HG02884 (cell line): ENCODE measurements at regions not wholly inside any gene's neighbourhood (a gene's known extent, or its start where the extent isn't known, plus 50 kb on each side); places are given as distances from the start of the nearest gene placed in this dataset.

Experiments used
- ATAC-seq: cut with Tn5 transposase; IDR thresholded peaks from one replicate; pipeline ENCODE4 v1.9.1; 2021; ENCODE audit warnings: mild to moderate bottlenecking, moderate library complexity; ENCODE audit not compliant: unreplicated experiment

DNA sequence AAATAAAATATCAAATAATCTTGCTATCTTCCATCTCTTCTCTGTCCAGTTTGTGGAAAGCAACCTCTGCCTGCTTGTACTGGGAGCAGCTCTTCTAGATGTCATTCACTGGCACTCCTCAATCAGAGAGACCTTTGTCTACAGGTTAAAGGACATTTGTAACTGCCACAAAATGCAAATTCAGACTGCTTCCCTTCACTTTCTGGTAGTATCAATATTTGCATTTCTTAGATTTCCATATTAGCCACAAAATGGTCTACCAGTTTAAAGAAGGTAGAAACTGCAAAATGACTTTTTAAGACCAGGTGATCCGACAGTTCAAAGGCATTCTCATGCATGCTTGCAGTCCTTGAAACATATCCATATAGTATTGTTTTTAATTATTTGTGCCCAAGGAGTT, 51.7 kb upstream of the RCN1 start:
- ATAC-seq, result no peak

DNA sequence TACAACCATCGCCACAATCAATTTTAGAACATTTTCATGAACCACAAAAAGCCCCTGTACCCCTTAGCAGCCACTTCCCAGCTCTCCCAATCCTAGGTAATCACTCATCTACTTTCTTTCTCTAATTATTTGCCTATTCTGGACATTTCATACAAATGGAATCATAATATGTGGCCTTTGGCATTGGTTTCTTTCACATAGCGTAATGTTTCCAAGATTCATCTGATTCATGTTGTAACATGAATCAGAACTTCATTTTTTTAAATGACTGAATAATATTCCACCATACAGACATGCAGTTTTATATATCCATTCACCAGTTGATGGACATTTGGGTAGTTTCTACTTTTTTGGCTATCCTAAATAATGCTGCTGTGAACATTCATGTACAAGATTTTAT, 56.2 kb upstream of the RCN1 start:
- no peak for ATAC-seq

DNA sequence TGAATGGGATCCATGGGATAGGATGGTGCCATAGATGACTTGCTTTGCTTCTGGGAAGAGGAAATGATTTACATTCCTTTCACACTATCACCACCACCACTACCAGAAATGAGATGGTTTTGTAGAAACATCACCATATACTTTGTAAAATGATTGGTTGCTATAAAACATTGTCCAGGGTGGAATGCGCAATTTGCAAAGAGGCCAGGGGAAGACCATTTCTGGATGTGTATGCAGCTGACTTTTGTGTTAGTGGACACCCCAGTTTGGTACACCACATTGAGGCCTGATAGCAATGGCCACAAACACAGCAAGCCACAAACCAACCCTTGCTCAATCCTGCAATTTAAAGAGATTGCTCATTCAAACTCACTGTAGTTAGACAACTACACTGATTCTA, 56.7 kb upstream of the RCN1 start:
- no peak for ATAC-seq

DNA sequence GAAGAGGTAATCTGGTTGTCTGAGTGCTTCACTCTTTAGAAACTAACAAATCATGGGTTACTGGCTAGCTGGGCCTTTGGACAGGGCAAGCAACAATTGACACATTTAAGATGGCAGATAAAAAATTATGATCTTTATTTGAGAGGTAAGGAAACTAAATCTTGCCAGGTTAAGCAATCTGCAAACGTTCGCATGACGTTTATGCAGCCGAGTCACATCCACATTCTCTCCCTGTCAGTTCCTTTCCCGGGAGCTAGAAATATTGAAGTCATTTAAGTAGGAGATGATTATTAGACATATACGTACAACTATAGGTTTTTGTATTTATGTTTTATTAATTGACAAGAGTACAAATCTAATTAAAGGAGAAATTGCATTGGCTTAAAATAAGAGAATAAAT, 57.4 kb upstream of the RCN1 start:
- no peak for ATAC-seq

DNA sequence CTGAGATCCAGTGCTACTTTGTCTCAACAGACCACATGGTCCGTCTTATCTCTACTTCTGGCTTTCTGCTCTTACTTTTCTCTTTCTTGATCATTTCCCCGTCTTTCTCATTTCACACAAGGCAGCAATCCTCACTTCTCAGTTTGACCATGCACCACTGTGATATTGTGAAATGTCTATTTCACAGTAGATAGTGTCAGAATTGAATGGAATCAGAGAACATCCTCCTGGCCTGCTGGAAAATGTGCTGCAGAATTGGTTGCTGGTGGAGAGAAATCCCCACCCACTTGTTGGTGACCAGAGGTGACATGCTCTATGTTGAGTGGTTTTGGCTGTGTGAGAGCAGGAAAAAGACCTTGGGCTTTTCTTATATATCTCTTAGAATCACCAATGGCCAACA, 57.8 kb upstream of the RCN1 start:
- peak; percentile 45 for ATAC-seq

DNA sequence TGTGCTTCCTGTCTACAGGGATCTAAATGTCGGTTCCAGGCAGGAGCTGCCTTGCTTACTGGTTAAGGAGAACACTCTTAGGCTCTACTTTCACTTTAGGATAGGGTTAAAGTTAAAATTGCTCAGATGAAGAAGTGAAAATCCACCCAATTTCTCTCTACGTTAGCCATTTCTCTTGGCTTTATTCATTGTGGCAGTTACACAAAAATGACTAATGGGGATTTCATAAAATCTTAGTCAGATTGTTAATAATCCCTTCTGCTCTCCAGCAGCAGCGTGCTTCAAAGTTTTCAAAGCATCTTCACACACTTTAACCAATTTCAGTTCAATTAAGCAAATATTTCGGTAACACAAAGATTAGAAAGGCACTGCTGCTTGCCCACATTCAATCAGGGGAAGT, 58.4 kb upstream of the RCN1 start:
- ATAC-seq, result peak; percentile 56

DNA sequence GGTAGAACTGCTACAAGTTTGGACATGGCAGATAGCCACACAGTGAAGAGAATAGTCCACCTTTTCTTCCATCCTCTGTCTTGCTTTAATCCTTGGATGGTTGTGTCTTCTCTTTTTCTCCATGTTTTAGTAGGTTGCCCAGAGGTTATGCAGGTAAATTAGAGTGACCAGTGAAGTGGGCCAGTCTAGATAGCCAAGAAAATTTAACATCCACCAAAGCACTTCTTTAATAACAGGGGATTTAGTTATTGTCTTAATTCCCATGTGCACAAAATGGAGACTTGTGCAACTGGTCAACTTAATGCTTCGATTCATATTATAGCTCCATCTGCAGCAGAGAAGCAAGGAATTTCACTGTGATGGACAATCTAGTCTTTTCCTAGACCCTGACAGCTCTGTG, 58.8 kb upstream of the RCN1 start:
- no peak for ATAC-seq

DNA sequence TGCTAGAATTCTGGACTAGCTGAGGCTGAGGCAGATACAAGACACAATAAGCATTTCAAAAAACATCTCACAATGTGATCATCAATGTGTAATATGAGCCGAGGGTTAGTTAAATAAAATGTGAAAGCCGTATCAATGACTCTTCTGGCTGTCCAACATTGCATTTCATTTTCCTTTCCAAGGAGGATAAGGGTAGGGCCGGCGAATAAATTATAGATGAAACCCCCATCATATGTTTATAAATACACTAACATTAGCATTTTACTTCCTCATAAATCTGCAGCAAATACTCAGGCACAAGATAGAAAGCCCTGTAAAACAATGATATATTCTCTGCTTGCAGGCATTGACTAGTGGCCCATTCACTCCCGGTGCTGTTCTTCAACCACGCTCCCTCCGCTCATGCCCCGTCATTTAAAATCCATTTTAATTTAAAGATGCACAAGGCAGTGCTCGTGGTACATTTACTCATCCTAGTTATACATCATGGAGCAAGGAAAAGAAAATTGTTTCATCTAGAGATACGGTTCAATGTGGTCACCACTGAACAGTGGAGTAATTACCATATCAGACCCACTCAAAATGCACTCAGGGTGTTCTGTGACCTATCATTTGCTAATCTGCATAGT, 59.9 kb upstream of the RCN1 start:
- ATAC-seq, result no peak

DNA sequence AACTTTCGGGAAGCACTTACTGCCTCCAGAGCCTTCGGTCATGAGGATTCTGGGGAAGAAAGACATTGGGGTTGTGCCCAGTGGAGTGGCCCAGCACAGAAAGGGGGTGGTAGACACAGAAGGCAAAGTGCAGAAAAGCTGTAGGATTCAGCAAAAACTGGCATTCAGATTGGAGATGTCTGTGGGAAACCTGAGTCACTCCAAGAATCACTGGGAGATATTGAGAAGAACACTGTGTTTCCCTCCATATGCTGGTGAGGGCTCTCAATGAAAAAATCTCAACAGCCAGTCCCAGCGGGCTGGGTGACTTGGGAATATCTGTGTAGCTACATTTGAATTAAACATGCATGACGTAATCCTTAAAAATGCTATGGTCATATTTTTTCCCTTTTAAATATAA, 61.2 kb upstream of the RCN1 start:
- no peak for ATAC-seq

DNA sequence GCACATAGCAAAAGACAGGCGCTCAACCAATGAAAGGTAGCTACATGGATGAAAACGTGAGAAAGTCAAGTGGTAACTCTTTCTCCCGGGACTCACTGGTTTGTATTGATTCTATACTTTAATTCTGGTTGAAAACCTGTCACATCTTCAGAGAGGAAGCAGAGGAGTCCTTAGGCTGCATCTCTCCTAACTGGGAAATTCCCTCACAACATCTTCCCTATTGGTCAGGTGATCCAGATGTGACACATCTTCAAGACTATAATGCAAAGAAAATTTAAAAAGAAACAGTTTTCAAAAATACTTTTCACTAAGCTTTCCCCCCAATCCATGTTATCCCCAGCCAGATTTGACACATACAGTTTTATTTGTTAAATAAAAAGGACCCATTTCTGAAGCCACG, 62.7 kb upstream of the RCN1 start:
- no peak for ATAC-seq

DNA sequence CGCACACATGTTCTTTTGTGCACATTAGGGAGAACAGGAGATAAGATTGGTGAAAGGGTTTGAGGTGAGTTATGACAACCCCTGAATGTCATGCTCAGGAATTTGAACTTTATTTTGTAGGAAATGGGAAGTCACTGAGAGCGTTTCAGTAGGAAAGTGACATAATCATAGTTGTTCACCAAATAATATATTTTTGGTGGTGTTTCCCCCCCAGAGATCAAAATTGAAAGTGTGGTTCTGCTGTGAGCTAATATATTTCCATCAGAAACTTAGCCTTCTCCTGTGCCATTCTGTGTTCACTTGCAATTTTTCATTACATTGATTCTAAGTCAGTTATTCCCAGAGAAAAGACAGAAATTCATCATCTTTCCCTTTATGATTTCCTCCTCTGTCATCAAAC, 64.1 kb upstream of the RCN1 start:
- ATAC-seq, result no peak

DNA sequence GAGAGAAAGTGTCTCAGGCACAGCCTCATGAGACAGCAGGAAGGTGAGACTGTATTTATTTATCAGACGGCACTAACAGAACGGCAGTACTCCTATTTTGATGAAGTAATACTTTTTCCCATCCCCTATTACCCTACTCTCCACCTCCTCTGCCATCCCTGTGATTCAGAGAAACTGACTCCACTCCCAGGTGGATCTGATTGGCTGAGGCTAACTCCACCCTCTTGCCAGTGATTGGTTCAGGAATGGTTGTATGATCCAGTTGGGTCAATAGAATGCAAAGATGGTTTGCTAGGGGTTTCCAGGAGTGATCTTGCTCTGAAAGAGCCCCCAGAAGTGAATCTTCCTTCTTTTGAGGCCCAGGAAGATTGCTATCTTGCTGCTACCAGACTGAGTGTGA, 65.9 kb upstream of the RCN1 start:
- no peak for ATAC-seq

DNA sequence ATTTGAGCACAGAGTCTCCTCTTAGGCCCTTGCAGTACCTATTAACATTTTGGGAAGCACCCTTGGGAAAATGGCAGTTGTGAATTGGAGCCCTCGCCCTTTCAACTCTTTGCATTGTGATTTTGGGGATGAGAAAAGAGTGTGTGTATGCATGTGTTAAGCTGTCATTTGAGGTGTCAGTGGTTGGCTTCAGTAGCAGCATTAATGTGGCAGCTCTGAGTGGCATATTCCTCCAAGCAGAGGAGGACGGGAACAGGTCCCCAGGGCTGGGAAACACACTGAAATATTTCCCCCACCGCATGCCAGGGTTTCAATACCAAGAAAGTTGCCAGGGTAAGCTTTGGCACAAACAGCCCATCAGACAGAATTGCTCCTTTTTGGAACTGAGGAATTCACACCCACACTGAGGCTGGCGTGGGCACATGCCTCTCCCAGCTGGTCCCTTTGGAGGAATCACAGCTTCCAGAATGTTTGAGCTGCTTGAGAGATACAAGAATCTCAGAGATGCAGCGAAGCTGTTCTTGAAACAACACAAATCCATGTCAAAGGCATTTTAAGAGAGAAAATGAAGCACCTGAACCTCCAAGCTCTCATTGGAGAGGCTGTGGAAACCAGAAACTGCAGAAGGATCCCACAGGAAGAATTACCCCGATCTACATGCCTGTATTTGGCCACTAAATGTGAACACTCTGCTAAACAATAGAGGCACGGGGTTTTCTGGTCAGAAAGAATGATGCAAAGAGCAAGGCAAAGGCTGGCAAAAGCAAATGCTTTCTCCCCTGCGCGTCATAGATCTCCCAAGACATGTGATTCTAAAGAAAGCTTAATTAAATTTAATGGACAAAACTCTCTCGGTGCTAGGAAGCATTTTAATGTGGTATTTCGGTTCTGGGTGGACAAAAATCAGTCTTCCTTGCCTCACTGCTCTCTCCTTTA, 67.2 kb upstream of the RCN1 start:
- ATAC-seq, result no peak

DNA sequence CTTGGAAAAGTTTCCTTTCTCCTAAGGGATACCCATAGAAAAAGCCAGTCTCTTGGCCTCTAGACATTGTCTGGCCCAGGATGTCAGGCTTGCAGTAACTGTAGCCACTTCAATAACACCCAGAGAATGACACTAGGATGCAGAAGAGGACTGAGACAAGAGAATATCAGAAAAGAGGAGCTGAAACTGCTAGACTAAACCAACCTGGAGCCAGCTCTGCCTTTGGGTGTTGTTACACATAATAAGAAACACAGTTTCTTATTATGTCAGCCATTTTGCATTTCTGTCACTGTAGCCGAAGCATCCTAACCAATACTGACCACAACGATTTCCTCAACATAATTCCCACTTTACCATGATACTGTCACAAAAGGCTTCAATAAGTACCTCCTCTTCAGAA, 72.2 kb upstream of the RCN1 start:
- ATAC-seq, result no peak

DNA sequence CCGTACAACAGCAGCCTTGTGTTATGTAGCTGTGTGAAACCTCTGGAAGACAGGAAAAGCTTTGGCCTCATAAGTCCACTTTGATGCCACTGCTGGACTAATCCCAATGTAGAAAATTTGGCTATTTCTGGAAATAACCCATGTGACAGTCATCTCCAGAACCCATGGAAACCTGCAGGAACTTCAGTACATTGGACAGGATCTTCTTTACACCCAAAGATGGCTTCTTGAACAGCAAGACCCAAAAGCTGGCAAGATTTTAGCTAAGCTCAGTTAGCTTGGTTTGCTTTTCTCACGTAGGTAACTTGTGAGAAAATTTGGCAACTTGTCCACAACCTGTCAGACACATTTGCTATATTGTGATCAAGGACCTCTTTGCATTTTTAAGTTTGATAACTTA, 74.8 kb upstream of the RCN1 start:
- ATAC-seq, result no peak

DNA sequence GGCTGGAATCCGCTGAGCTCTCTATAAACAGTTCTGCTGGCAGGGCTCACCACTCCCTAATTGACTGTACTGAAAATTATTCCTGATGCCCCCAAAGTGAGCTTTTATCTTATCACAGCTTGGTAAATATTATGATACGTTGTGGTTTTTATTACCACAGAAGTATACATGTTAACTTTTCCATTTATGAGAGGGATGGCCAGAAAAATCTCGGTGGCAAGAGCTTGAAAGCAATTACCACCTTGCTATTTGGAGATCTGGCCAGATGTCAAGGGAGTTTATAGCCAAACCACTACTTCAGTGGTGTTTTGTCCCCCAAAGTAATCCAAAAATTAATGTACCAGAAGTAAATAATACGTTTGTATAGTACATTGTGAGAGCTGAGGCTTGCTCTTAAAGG, 75.4 kb upstream of the RCN1 start:
- ATAC-seq, result no peak

DNA sequence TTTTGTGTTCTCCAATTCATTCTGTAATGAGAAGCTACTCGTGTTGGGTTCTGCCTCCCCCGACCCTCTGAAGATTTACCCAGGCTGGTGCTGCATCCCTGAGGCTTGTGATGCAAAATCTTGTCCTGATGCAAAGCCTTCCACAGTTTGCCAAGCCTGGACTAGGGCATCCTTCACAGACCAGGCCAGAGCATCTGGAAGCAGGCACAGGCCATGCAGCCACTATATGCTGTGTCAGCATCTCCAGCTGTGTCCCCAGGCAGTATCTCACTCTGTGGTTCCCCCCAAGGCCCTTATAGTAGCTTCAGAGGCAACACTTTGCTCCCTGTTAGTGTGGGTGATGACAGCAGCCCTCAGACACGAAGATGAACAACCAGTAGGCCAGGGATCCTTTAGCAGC, 77.3 kb upstream of the RCN1 start:
- ATAC-seq, result no peak

DNA sequence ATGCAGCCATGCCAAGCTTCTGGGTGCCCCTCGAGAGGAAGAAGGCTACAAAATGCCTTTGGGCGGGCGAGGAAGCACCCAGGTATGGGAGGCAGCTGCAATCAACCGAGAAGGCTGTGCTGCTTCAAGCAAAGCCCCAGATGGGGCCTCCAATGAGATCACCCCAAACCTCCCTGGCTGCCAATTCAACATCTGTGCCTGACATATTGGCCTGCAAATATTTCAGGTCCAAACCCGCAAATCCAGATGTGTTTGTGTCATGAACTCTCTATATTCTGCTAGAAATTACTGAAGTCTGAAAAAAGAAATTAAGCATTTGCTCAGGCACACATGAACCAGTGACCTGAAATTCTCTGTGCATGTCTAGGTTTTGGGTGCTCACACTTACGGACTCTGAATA, 78.8 kb upstream of the RCN1 start:
- ATAC-seq, result no peak

DNA sequence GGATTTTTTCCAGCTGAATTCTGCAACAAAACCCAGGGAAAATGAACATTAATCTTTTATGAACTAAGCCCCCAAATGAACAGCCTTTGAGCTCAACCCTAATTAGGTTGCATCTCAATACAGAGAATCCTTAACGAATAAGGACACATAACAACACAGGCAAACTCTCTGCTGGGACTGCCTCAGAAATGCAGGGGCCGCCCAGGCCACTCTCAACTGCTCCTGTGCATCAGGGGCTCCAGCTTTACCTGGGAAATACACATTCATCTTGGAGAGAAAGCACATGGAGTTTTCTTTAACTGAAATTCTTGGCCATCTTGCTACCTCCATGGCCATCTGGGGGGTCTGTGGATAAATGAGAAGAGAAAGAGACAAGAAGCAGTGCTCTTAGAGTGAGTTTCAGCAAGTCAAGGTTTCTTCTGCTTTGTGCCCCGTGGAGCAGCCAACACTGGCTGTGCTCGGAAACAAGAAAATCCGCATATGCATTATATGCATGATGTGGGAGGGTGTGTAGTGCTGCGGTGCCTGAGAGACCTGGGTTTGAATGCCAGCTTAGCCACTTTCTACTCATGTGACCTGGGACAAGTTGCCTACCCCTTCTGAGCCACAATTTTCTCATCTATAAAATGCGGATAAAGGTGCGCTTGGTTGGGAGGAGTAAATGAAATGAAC, 81.9 kb upstream of the RCN1 start:
- no peak for ATAC-seq

DNA sequence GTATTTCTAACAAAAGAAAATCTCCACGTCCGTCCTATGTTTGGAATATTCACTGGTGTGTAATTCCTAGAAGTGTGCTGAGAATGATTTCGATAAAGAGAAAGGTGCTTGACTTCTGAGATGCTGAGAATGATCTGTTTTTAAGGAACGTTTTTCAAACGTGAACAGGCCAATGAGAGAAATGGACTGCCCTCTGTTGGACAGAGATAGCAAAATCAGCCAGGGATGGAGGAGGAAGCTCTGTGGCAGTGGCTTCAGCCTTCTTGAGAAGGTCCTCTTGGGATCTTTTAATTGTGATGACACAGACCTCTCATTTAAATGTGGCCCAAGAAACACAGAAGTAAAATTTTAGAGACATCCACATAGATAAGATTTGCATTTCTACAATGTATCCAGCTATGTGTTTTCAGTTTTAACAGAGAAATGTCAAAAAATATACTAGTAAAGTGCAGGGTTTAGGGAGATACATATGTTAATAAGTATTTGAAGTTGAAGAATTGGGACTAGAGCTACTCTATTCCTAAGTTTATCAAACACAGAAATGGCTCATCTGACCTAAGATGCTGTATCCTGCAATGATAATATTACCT, 84.0 kb upstream of the RCN1 start:
- peak; percentile 69 for ATAC-seq

DNA sequence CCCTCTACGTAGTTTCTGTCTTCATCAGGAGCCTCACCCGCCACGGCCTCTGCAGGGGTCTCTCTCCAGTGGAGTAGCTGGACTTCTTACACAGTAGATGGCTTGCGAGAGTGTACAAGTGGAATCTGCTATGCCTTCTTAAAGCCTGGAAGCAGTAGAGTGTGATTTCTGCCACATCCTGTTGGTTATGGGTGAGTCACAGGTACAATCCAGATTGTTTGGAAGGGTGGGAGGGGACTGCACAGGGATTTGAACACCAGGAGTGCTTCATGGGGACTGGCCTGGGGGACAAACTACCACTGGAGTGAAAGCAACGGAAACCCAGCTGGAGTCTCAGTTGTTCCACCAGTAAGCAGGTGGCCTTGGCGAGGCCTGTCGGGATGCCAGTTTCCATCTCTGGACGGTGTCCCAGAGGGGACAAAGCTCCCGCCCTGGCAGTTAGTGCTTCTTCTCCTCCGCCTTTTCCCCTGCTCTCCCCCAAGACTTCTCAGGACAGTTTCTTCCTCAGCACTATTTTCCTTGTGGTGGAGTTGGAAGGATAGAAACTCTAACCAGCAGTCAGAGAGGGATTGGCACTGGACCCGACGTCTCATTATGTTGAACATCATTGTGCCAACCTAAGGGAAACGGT, 85.0 kb upstream of the RCN1 start:
- no peak for ATAC-seq
